Adipocyte (in vitro differentiated cells): ENCODE measurements at regions not wholly inside any gene's neighbourhood (a gene's known extent, or its start where the extent isn't known, plus 50 kb on each side); places are given as distances from the start of the nearest gene placed in this dataset.

Experiments used
- DNase-seq: peaks from one replicate; pipeline ENCODE4 v3.0.0-alpha.2; 2015; ENCODE audit warnings: low read depth
- H3K27me3 ChIP-seq: replicated peaks from 2 replicates; pipeline ENCODE4 v1.7.0; 2013; ENCODE audit warnings: mild to moderate bottlenecking, low read length, moderate library complexity; ENCODE audit not compliant: control insufficient read depth, insufficient read depth
- H3K36me3 ChIP-seq: 2 replicates; pipeline ENCODE4 v1.7.0; 2013; ENCODE audit warnings: low read length, mild to moderate bottlenecking, moderate library complexity; ENCODE audit not compliant: control insufficient read depth, insufficient read depth, severe bottlenecking
- H3K4me1 ChIP-seq: 2 replicates; pipeline ENCODE4 v1.7.0; 2013; ENCODE audit warnings: mild to moderate bottlenecking, low read length, moderate library complexity; ENCODE audit not compliant: control insufficient read depth, insufficient read depth
- H3K4me3 ChIP-seq: 2 replicates; pipeline ENCODE4 v1.7.0; 2013; ENCODE audit warnings: mild to moderate bottlenecking, low read length, moderate library complexity
- H3K9ac ChIP-seq: 2 replicates; pipeline ENCODE4 v1.7.0; 2013; ENCODE audit warnings: mild to moderate bottlenecking, low read length, moderate library complexity
- H3K9me3 ChIP-seq: 2 replicates; pipeline ENCODE4 v1.7.0; 2013; ENCODE audit warnings: mild to moderate bottlenecking, low read length, moderate library complexity; ENCODE audit not compliant: control insufficient read depth

DNA sequence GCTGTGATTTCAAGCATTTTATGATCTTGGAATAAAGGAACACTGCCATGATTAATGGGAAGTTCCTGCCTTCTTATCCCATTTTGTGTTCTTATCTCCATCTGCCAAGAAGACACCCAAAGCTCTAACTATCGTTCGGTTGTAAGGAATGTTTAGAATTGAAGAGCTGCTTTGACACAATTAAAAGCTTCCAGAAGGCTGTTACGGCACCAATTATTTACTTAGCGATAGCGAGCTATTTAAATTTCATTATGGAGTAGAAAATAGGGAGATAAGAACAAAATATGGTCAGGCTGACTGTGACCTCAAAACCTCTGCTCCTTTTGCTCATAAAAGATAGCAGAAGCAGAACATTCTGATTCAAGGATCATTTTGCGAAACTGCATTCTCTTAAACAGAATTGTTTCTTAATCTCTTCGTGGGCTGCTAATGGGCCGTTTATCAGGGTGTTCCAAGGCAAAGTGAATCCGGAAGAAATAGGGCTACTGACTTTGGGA is 101.6 kb downstream of the SLC4A3 start:
- H3K9me3 ChIP-seq: no peaks in the 10 kb centered on the region
- H3K4me1 ChIP-seq: peaks cover 47% of the 10 kb centered on the region
- H3K4me3 ChIP-seq: peak overlapping the region; percentile 68
- H3K9ac ChIP-seq: peak overlapping the region; percentile 79
- no peaks in the 10 kb centered on the region for H3K27me3 ChIP-seq
- no peak for DNase-seq
- H3K36me3 ChIP-seq: no peaks in the 10 kb centered on the region

DNA sequence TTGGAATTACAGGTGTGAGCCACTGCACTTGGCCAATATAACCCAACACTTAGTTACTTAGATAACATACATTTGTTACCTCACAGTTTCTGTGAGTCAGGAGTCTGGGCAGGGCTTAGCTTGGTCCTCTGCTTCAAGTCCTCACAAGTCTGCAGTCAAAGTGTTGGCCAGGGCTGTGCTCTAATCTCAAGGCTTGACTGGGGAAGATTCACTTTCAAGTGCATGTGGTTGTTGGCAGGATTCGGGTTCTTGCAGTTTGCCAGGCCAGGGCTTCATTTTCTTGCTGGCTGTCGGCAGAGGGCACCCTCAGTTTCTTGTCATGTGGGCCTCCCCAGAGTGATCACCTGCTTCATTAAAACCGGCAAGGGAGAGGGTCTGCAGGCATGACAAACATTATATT is 103.7 kb downstream of the SLC4A3 start:
- Histone ChIP-seq H3K27me3 (no peaks in the 10 kb centered on the region), H3K9ac (no peak overlapping the region), H3K4me1 (peaks cover 37% of the 10 kb centered on the region), H3K9me3 (no peaks in the 10 kb centered on the region), H3K4me3 (no peak overlapping the region), H3K36me3 (no peaks in the 10 kb centered on the region)
- no peak for DNase-seq

DNA sequence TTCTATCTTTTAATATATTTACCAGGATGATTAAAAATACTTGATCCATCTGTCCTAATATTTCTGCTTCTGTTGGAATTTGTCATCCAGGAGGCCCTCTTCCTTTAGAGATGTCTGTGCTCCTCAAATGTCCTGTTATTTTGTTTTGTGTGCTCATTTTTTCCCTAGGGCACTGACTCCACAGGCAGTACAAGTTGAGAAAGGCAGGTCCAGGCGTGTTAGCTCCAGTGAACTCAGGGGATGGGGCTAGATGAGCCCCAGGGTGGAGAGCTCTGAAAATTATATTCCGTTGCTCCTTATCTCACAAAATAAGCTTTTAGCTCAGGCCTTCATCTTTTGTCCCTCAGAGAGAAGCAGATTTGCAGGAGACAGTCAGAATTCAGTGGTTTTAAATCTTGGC is 105.7 kb downstream of the SLC4A3 start:
- Histone ChIP-seq H3K27me3 (no peaks in the 10 kb centered on the region), H3K36me3 (no peaks in the 10 kb centered on the region), H3K4me1 (peaks cover 24% of the 10 kb centered on the region), H3K4me3 (no peak overlapping the region), H3K9me3 (no peaks in the 10 kb centered on the region), H3K9ac (peak overlapping the region; percentile 59)
- DNase-seq: no peak

DNA sequence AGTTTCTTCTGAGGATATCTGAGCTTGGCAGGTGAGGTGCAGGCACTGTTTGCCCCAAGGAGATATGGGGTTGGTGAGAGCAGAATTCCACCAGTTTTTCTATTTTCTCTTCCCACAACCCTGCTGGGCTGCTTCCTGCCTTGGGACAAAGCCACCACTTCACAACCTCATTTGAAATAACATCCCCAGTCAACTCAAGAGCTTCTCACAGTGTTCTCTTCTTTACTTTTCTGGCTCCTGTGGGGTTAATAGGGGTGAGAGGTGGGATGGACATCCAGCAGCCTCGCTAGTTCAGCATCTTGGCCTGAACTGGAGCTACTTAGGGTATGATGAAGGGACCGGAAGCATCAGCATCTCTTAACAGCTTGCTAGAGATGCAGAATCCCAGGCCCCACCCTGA is 106.3 kb downstream of the SLC4A3 start:
- H3K4me1 ChIP-seq: peaks cover 18% of the 10 kb centered on the region
- H3K36me3 ChIP-seq: no peaks in the 10 kb centered on the region
- no peak overlapping the region for H3K9ac ChIP-seq
- no peak overlapping the region for H3K4me3 ChIP-seq
- no peak for DNase-seq
- no peaks in the 10 kb centered on the region for H3K9me3 ChIP-seq
- H3K27me3 ChIP-seq: no peaks in the 10 kb centered on the region

DNA sequence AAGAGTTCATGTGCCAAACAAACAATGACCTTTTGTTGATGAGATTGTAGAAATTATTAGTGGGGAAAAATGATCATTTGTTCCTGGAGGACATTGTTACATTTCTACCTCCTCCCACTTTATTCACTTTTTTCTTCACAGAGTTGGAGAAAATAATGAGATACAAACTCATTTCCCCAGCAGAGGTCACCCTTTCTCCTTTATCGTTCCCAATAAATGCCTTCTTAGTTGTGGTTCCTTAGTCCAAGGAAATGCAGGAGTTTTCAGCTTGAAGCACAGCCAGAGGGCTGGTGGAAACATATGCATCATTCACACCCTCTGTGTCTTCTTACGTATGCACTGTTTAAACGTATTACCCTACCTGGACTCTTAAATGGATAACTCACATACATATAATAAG is 108.8 kb downstream of the SLC4A3 start:
- Histone ChIP-seq H3K4me3 (no peak overlapping the region), H3K27me3 (no peaks in the 10 kb centered on the region), H3K36me3 (no peaks in the 10 kb centered on the region), H3K4me1 (peaks cover 8% of the 10 kb centered on the region), H3K9me3 (no peaks in the 10 kb centered on the region), H3K9ac (no peak overlapping the region)
- peak; percentile 90 for DNase-seq

DNA sequence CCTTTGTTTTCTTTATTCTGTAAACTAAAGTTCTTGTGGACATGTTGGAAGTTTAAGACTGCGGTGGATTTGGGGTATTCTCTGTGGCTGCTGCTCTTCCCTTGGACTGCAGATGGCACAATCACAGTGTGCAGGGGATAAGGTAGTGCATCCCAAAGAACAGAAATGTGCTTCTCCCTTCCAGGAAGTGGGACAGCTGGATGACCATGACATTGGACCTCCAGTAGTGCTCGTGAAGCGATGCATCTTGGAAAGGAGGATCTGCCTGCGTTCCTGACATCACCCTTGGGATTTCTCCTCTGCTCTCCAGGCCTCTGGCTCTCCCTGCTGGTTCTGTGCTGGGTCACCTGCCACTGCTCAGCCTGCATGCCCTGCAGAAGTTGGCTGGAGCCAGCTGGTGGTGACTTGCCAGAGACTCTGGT is 109.9 kb downstream of the SLC4A3 start:
- peaks cover 8% of the 10 kb centered on the region for H3K4me1 ChIP-seq
- no peak overlapping the region for H3K9ac ChIP-seq
- peak; percentile 48 for DNase-seq
- no peaks in the 10 kb centered on the region for H3K9me3 ChIP-seq
- H3K4me3 ChIP-seq: no peak overlapping the region
- H3K36me3 ChIP-seq: no peaks in the 10 kb centered on the region
- no peaks in the 10 kb centered on the region for H3K27me3 ChIP-seq

DNA sequence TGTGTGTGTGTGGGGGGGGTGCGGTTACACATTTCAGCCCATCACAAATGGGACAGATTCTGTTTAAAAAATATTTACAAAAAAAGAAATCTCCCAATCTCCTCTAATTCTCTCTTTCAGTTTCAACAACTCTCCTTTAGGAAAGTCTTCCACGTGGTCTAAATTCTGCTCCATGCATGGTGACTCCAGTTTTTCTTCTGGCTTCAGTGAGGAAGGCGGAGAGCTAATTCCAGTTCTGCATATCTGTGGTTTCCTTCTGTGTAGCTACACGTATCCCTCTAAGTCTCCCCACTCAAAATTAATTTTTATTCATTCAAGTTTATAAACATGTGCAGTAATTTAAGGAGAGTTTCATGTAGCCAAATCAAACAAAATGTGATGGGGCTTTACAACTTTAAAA is 111.6 kb downstream of the SLC4A3 start:
- no peak overlapping the region for H3K9ac ChIP-seq
- no peaks in the 10 kb centered on the region for H3K4me1 ChIP-seq
- no peaks in the 10 kb centered on the region for H3K9me3 ChIP-seq
- DNase-seq: peak; percentile 70
- no peaks in the 10 kb centered on the region for H3K27me3 ChIP-seq
- no peak overlapping the region for H3K4me3 ChIP-seq
- no peaks in the 10 kb centered on the region for H3K36me3 ChIP-seq

DNA sequence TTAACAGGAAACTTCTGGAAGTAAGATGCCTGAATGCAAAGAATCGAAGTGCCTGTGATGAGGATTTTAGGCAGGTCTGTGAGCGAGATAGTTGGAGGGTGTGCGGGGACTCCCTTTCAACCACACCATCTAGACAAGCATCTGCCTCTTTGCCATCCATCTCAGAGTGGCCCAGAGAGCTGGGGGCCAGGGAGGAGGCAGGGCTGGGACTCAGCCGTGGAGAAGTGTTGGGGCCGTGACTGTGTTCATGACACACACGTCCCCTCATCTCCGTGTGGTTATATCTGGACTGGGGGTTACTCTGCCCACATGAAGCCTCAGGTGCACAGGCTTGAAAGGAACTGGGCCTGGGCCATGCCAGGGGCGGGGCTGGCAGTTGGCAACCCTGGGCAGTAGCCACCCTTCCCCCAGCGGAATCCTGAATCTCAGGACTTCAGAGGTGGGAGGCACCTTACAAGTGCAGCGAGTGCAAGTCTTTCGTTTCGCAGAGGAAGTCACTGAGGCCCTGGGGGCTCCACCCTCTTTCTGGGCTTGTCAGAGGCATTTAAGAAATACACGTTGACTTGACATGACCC is 112.5 kb downstream of the SLC4A3 start:
- Histone ChIP-seq H3K36me3 (no peaks in the 10 kb centered on the region), H3K27me3 (peaks cover 3% of the 10 kb centered on the region), H3K4me3 (no peak overlapping the region), H3K9me3 (no peaks in the 10 kb centered on the region), H3K4me1 (no peaks in the 10 kb centered on the region), H3K9ac (no peak overlapping the region)
- no peak for DNase-seq

DNA sequence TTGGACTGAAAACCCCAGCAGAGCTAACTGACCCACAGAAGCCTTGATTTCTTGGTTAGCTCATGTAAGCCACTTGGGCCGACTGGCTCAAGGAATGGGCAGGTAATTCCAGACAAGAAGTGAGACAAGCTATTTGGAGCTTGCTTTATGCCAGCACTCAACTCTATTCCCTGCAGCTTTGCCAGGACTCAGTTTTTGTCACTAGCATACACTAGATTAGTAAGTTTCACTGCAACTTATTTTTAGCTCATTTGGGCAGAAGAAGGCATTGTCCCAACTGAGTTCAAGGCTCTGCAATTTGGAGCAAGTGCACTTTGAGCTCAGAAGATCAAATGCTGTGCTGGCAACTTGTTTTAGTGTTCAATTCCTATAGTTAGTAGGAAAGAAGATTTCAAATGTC is 116.1 kb downstream of the SLC4A3 start:
- H3K27me3 ChIP-seq: peaks cover 16% of the 10 kb centered on the region
- no peaks in the 10 kb centered on the region for H3K36me3 ChIP-seq
- no peak overlapping the region for H3K4me3 ChIP-seq
- H3K9me3 ChIP-seq: no peaks in the 10 kb centered on the region
- H3K9ac ChIP-seq: no peak overlapping the region
- no peak for DNase-seq
- H3K4me1 ChIP-seq: no peaks in the 10 kb centered on the region

DNA sequence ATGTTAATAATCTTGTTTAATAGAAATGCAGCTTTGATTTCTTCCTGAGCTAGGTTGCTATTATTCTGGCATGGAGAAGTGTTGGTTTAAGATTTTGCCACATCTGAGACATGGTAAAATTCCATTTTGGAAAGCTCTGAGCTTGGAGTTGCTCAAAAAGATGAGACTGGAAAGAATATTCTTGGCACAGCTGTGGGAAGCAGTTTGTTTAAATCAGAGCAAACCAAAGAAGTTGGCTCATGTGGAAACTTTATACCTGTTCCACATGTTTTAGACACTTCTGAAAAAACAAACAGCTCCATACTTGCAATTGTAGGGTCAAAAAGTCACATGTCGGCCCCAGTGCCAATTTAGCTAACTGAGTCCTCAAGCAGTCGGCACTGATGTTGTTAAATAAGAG is 116.6 kb downstream of the SLC4A3 start:
- Histone ChIP-seq H3K36me3 (no peaks in the 10 kb centered on the region), H3K27me3 (peaks cover 16% of the 10 kb centered on the region), H3K9me3 (no peaks in the 10 kb centered on the region), H3K4me1 (no peaks in the 10 kb centered on the region), H3K4me3 (no peak overlapping the region), H3K9ac (no peak overlapping the region)
- DNase-seq: no peak

DNA sequence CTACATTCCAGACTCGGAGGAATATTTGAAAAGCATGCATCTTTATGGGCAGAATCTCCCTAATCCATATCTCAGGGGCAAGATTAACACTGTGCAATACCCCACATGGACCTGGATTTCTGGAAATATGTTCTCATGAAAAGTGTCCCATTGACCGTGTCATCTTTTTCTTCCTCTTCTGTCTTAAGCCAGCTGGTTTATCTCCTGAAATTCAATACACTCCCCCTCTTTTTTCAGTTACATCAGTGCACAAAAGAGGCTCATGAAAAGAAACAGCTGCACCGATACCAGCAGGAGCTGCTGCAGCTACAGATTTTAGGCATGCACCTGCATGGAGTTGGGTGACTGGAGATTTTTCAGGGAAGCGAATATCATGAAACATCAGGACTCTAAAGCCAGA is 117.2 kb downstream of the SLC4A3 start:
- Histone ChIP-seq H3K4me1 (no peaks in the 10 kb centered on the region), H3K9me3 (no peaks in the 10 kb centered on the region), H3K27me3 (peaks cover 16% of the 10 kb centered on the region), H3K4me3 (no peak overlapping the region), H3K36me3 (no peaks in the 10 kb centered on the region), H3K9ac (no peak overlapping the region)
- no peak for DNase-seq

DNA sequence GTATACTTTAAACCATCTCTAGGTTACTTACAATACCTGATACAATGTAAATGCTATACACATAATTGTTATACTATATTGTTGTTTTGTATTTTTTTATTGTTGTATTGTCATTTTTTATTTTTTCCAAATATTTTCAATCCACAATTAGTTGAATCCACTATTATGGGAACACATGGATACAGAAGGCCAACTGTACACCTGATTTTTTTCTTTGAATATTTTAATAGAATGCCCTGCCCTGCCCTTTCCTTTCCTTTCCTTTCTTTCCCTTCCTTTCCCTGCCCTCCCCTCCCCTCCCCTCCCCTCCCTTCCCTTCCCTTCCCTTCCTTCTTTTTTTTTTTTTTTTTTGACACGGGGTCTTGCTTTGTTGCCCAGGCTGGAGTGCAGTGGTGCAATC is 120.2 kb downstream of the SLC4A3 start:
- H3K27me3 ChIP-seq: peaks cover 16% of the 10 kb centered on the region
- no peak overlapping the region for H3K4me3 ChIP-seq
- no peak for DNase-seq
- no peaks in the 10 kb centered on the region for H3K9me3 ChIP-seq
- no peaks in the 10 kb centered on the region for H3K36me3 ChIP-seq
- no peaks in the 10 kb centered on the region for H3K4me1 ChIP-seq
- H3K9ac ChIP-seq: no peak overlapping the region
